OCI-LY1 (cell line): ENCODE measurements at regions not wholly inside any gene's neighbourhood (a gene's known extent, or its start where the extent isn't known, plus 50 kb on each side); places are given as distances from the start of the nearest gene placed in this dataset.

Experiments
- H2AFZ ChIP-seq: fragments of 200-600 bp; sonication (generic), shearing (Covaris generic); 2 replicates; pipeline ENCODE4 v1.6.0; 2014; ENCODE audit warnings: antibody characterized with exemption, mild to moderate bottlenecking, low read length
- H3F3A ChIP-seq: fragments of 200-600 bp; sonication (generic), shearing (Covaris generic); 2 replicates; pipeline ENCODE4 v1.6.0; 2014; ENCODE audit warnings: mild to moderate bottlenecking, antibody characterized with exemption, low read length, moderate library complexity; ENCODE audit not compliant: insufficient read depth
- H3K27ac ChIP-seq: fragments of 200-600 bp; sonication (generic); 2 replicates; pipeline ENCODE4 v1.5.1; 2014; ENCODE audit warnings: low read length, mixed run types, mild to moderate bottlenecking, low read depth; ENCODE audit not compliant: poor library complexity, severe bottlenecking
- H3K27me3 ChIP-seq: fragments of 200-600 bp; sonication (generic); 2 replicates; pipeline ENCODE4 v1.6.0; 2014; ENCODE audit warnings: antibody characterized with exemption, mild to moderate bottlenecking, low read length, moderate library complexity; ENCODE audit not compliant: insufficient read depth
- H3K36me3 ChIP-seq: fragments of 200-600 bp; sonication (generic); 2 replicates; pipeline ENCODE4 v1.6.1; 2014; ENCODE audit warnings: mild to moderate bottlenecking, antibody characterized with exemption, low read length, moderate library complexity, mixed read lengths; ENCODE audit not compliant: insufficient read depth
- H3K4me1 ChIP-seq: fragments of 200-600 bp; sonication (generic); 2 replicates; pipeline ENCODE4 v1.5.1; 2014; ENCODE audit warnings: mild to moderate bottlenecking, low read length, moderate library complexity; ENCODE audit not compliant: insufficient read depth, severe bottlenecking
- H3K4me2 ChIP-seq: fragments of 200-600 bp; sonication (generic), shearing (Covaris generic); 2 replicates; pipeline ENCODE4 v1.6.1; 2014; ENCODE audit warnings: low read length
- H3K4me3 ChIP-seq: fragments of 200-600 bp; sonication (generic); 2 replicates; pipeline ENCODE4 v1.5.1; 2014; ENCODE audit warnings: low read length, low read depth, mild to moderate bottlenecking, mixed read lengths; ENCODE audit not compliant: poor library complexity, severe bottlenecking
- H3K79me2 ChIP-seq: fragments of 200-600 bp; shearing (Covaris generic); 2 replicates; pipeline ENCODE4 v1.6.1; 2016; ENCODE audit warnings: mixed run types, low read length, mixed read lengths; ENCODE audit not compliant: insufficient read depth
- H3K9ac ChIP-seq: fragments of 200-600 bp; sonication (generic), shearing (Covaris generic); 2 replicates; pipeline ENCODE4 v1.6.1; 2014; ENCODE audit warnings: mild to moderate bottlenecking, low read length, mixed read lengths
- H3K9me2 ChIP-seq: fragments of 200-600 bp; sonication (generic), shearing (Covaris generic); 2 replicates; pipeline ENCODE4 v1.6.1; 2014; ENCODE audit warnings: low read depth, mild to moderate bottlenecking, low read length, mixed read lengths
- H3K9me3 ChIP-seq: fragments of 200-600 bp; shearing (Covaris generic); 2 replicates; pipeline ENCODE4 v1.6.1; 2014; ENCODE audit warnings: low read length, mixed read lengths
- H4K20me1 ChIP-seq: fragments of 200-600 bp; sonication (generic), shearing (Covaris generic); 2 replicates; pipeline ENCODE4 v1.6.0; 2016; ENCODE audit warnings: mild to moderate bottlenecking, low read length; ENCODE audit not compliant: insufficient read depth
- EZH2 ChIP-seq: fragments of 200-600 bp; sonication (generic), shearing (Covaris generic); IDR thresholded peaks from 2 replicates; pipeline ENCODE4 v1.8.0; 2017; ENCODE audit warnings: borderline replicate concordance, mixed run types, mild to moderate bottlenecking, antibody characterized with exemption, low read length, moderate library complexity, mixed read lengths
- TF ChIP-seq, protein P1 (sequence below): fragments of 200-600 bp; sonication (generic), shearing (Covaris generic); IDR thresholded peaks from 2 replicates; pipeline ENCODE4 v1.5.1; 2017; ENCODE audit warnings: mild to moderate bottlenecking, antibody characterized with exemption, low read length, moderate library complexity, mixed read lengths

- Histone ChIP-seq H3K9me3 (no peaks in the 10 kb centered on the region), H3K9ac (no peak overlapping the region), H2AFZ (no peak overlapping the region), H3K27me3 (no peaks in the 10 kb centered on the region), H3K4me2 (no peak overlapping the region), H3K9me2 (peaks cover 3% of the 10 kb centered on the region; the same call in 1 of the 2 replicates), H3K4me1 (peaks cover 5% of the 10 kb centered on the region), H4K20me1 (0 out of 2 replicates have a peak, but pooled peaks cover 2% of the 10 kb centered on the region), H3K79me2 (no peaks in the 10 kb centered on the region), H3K4me3 (no peak overlapping the region), H3K27ac (no peak overlapping the region), H3F3A (no peaks in the 10 kb centered on the region), H3K36me3 (no peaks in the 10 kb centered on the region)
- TF ChIP-seq, protein P1, sequence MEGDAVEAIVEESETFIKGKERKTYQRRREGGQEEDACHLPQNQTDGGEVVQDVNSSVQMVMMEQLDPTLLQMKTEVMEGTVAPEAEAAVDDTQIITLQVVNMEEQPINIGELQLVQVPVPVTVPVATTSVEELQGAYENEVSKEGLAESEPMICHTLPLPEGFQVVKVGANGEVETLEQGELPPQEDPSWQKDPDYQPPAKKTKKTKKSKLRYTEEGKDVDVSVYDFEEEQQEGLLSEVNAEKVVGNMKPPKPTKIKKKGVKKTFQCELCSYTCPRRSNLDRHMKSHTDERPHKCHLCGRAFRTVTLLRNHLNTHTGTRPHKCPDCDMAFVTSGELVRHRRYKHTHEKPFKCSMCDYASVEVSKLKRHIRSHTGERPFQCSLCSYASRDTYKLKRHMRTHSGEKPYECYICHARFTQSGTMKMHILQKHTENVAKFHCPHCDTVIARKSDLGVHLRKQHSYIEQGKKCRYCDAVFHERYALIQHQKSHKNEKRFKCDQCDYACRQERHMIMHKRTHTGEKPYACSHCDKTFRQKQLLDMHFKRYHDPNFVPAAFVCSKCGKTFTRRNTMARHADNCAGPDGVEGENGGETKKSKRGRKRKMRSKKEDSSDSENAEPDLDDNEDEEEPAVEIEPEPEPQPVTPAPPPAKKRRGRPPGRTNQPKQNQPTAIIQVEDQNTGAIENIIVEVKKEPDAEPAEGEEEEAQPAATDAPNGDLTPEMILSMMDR = no peak
- TF ChIP-seq EZH2 = no peak
Measured at GRCh38 chr3:148219999-148220398, 477.7 kb upstream of the AGTR1 start.

- TF ChIP-seq, protein P1 = no peak
- Histone ChIP-seq H3K27me3 (no peaks in the 10 kb centered on the region), H3K9ac (no peak overlapping the region), H4K20me1 (no peaks in the 10 kb centered on the region), H3K4me1 (peaks cover 5% of the 10 kb centered on the region), H3K4me3 (no peak overlapping the region), H3K9me2 (peaks cover 3% of the 10 kb centered on the region; the same call in 1 of the 2 replicates), H3K4me2 (no peak overlapping the region; the same call in 1 of the 2 replicates), H3K9me3 (no peaks in the 10 kb centered on the region), H2AFZ (no peak overlapping the region; the same call in 1 of the 2 replicates), H3F3A (no peaks in the 10 kb centered on the region), H3K27ac (no peak overlapping the region), H3K79me2 (no peaks in the 10 kb centered on the region), H3K36me3 (no peaks in the 10 kb centered on the region)
Measured at GRCh38 chr3:148221303-148221702, 476.4 kb upstream of the AGTR1 start.

GRCh38 chr3:148223266-148223665 lies 474.4 kb upstream of the AGTR1 start:
- TF ChIP-seq, protein P1 = no peak
- no peak for TF ChIP-seq EZH2
- Histone ChIP-seq H2AFZ (no peak overlapping the region), H3F3A (no peaks in the 10 kb centered on the region), H3K9ac (no peak overlapping the region), H3K4me3 (no peak overlapping the region), H3K4me1 (peaks cover 5% of the 10 kb centered on the region), H3K27me3 (no peaks in the 10 kb centered on the region), H3K9me3 (no peaks in the 10 kb centered on the region), H4K20me1 (no peaks in the 10 kb centered on the region), H3K4me2 (no peak overlapping the region), H3K79me2 (no peaks in the 10 kb centered on the region), H3K27ac (no peak overlapping the region), H3K36me3 (no peaks in the 10 kb centered on the region), H3K9me2 (peaks cover 3% of the 10 kb centered on the region; the same call in 1 of the 2 replicates)
